ENCODE measurements at regions not wholly inside any gene's neighbourhood (a gene's known extent, or its start where the extent isn't known, plus 50 kb on each side); places are given as distances from the start of the nearest gene placed in this dataset.

DNA sequence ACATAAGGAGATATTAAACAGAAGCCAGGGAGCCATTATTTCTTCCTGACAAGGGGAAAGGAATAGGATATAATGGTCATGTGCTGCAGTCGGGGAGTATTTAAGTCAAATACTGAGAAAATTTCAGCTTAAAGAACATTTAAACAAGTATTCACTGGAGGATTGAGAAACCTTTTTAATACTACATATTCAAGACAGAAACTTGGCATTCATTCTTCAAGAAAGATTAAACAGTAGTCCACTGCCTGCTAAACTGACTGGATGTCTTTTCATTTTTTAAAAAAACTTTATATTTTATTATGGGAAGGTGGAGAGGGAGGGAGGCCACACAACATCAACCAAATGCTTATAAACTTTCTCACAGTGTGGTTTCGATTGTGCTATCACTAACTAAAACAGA is 107.4 kb upstream of the CBLB start:
- TF ChIP-seq CTCF (conservative IDR thresholded peaks at IDR 0.05) (no peak), ZFX (IDR thresholded peaks at IDR 0.05) (no peak)
